ENCODE measurements at regions not wholly inside any gene's neighbourhood (a gene's known extent, or its start where the extent isn't known, plus 50 kb on each side); places are given as distances from the start of the nearest gene placed in this dataset.

GRCh38 chr6:66605011-66605410 lies 898.0 kb upstream of the EYS start:
- TF ChIP-seq MAX (IDR thresholded peaks at IDR 0.05) (no peak), CHD2 (IDR thresholded peaks at IDR 0.05; ENCODE audit: low read length) (no peak), SP4 (IDR thresholded peaks at IDR 0.05; ENCODE audit: low read length) (no peak), RAD21 (IDR thresholded peaks at IDR 0.05 in 1 of 2, conservative IDR thresholded peaks at IDR 0.05 in 1 of 2; ENCODE audit: low read depth in 2 of 2, low read length in 2 of 2) (no peak), HDAC6 (IDR thresholded peaks at IDR 0.05; ENCODE audit: low read depth, low read length) (no peak), EGR1 (IDR thresholded peaks at IDR 0.05; ENCODE audit: borderline replicate concordance, low read depth, low read length) (no peak)
- Histone ChIP-seq H2BK5ac (ENCODE audit: low read depth, low read length) (no peak overlapping the region), H2AK5ac (ENCODE audit: low read depth, low read length) (no peak overlapping the region), H3K36me3 (ENCODE audit: control insufficient read depth in 2 of 4, insufficient read depth in 4 of 4, low read length in 3 of 4) (no peaks in the 10 kb centered on the region), H3K79me1 (ENCODE audit: low read depth, low read length) (no peaks in the 10 kb centered on the region), H4K91ac (replicated peaks; ENCODE audit: insufficient read length, low read length) (no peak overlapping the region), H3K14ac (ENCODE audit: insufficient read length) (no peak overlapping the region), H3K27me3 (replicated peaks in 1 of 4; ENCODE audit: control insufficient read depth in 3 of 4, extremely low read depth in 1 of 4, insufficient read depth in 3 of 4, low read length in 3 of 4) (no peaks in the 10 kb centered on the region), H2BK20ac (ENCODE audit: low read length) (no peak overlapping the region), H3K4me3 (ENCODE audit: extremely low read depth in 1 of 4, insufficient read depth in 2 of 4, low read depth in 3 of 4, low read length in 4 of 4) (no peak overlapping the region), H3K79me2 (ENCODE audit: control insufficient read depth in 1 of 2, insufficient read depth in 2 of 2, low read length in 2 of 2) (no peaks in the 10 kb centered on the region), H3K9me3 (ENCODE audit: insufficient read depth in 2 of 2, low read depth in 1 of 2, low read length in 1 of 2) (no peaks in the 10 kb centered on the region), H4K5ac (ENCODE audit: insufficient read length, low read depth, low read length) (no peak overlapping the region), H3K4me1 (replicated peaks in 1 of 4; ENCODE audit: control insufficient read depth in 3 of 4, insufficient read depth in 4 of 4, low read length in 3 of 4) (no peaks in the 10 kb centered on the region), H3K23ac (ENCODE audit: insufficient read length) (no peak overlapping the region), H3K4me2 (ENCODE audit: insufficient read depth in 1 of 2, low read depth in 2 of 2, low read length in 2 of 2) (no peak overlapping the region), H3K9ac (replicated peaks in 1 of 4; ENCODE audit: extremely low read depth in 1 of 4, low read depth in 3 of 4, low read length in 3 of 4) (no peak overlapping the region), H2BK120ac (replicated peaks; ENCODE audit: low read depth, low read length) (no peak overlapping the region), H2BK15ac (ENCODE audit: low read length) (no peak overlapping the region), H4K20me1 (replicated peaks in 1 of 2; ENCODE audit: control insufficient read depth in 1 of 2, insufficient read depth in 2 of 2, low read length in 2 of 2) (no peaks in the 10 kb centered on the region), H3K4ac (replicated peaks; ENCODE audit: insufficient read length, low read depth, low read length) (no peak overlapping the region), H3K27ac (ENCODE audit: low read depth, low read length) (no peak overlapping the region), H2AFZ (ENCODE audit: low read length) (no peak overlapping the region), H2BK12ac (ENCODE audit: low read depth, low read length) (no peak overlapping the region), H4K8ac (ENCODE audit: extremely low read depth, insufficient read depth, low read length) (no peak overlapping the region), H3K23me2 (ENCODE audit: low read depth, low read length) (no peaks in the 10 kb centered on the region), H3K18ac (ENCODE audit: extremely low read depth, low read length) (no peak overlapping the region), H3K56ac (replicated peaks; ENCODE audit: insufficient read length, low read depth, low read length) (no peak overlapping the region)
- CTCF ChIA-PET (ENCODE audit: partially characterized antibody): interaction anchor here (0.6 kb wide), 1 partner anchor 38 kb away, joined by 3 read pairs; no protein-coding TSS in a partner anchor
- DNase-seq (ENCODE audit: low read depth in 1 of 2, low spot score in 2 of 2): no peak
- no peak for FAIRE-seq
- POLR2A ChIA-PET (ENCODE audit: partially characterized antibody): no interaction called here

Measured in H1 (cell line).